GM12892 (cell line): ENCODE measurements at regions not wholly inside any gene's neighbourhood (a gene's known extent, or its start where the extent isn't known, plus 50 kb on each side); places are given as distances from the start of the nearest gene placed in this dataset.

ENCODE experiments used
- POLR2A ChIP-seq: IDR thresholded peaks from 2 replicates; pipeline ENCODE4 v1.6.1; 2011; ENCODE audit warnings: low read depth, low read length, control low read depth
- POLR2AphosphoS5 ChIP-seq: IDR thresholded peaks from 2 replicates; pipeline ENCODE4 v1.6.1; 2011; ENCODE audit warnings: low read depth, low read length, control low read depth
- TAF1 ChIP-seq: IDR thresholded peaks from 2 replicates; pipeline ENCODE4 v1.6.1; 2011; ENCODE audit warnings: low read depth, mild to moderate bottlenecking, control low read depth, low read length, borderline replicate concordance

- TF ChIP-seq POLR2AphosphoS5 (no peak), POLR2A (no peak), TAF1 (no peak)
These were observed 278.4 kb downstream of the ATPSCKMT start for GRCh38 chr5:9971301-9971700.
